ENCODE measurements at regions not wholly inside any gene's neighbourhood (a gene's known extent, or its start where the extent isn't known, plus 50 kb on each side); places are given as distances from the start of the nearest gene placed in this dataset.

DNA sequence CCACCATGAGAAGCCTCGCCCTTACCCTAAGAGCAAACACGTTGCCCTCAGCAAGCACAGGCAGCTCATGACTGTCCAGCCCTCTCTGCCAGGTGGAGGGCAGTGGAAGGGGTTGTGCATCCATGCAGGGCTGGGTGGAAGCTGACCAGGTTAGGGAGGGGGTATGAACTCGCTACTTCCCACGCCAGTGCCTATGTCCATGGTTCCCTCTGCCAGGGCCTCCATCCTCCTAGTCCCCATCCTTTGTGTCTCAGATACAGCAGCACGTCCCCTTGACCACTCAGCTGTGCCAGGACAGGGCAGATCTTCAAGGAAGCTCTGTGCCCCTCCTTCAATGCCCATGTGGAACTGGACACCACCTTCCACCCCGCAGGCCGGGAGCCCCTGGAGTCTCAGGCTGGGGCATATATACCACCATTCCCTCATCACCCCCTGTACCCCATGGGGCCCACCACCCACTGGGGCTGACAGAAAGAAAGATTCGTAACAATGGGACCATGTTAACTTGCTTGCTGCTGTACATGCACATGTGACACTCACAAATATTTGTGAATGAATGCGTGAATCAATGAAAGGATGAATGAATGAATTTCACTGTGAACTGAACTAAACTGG is 90.7 kb downstream of the ANKRD60 start:
- TF ChIP-seq, protein P1, sequence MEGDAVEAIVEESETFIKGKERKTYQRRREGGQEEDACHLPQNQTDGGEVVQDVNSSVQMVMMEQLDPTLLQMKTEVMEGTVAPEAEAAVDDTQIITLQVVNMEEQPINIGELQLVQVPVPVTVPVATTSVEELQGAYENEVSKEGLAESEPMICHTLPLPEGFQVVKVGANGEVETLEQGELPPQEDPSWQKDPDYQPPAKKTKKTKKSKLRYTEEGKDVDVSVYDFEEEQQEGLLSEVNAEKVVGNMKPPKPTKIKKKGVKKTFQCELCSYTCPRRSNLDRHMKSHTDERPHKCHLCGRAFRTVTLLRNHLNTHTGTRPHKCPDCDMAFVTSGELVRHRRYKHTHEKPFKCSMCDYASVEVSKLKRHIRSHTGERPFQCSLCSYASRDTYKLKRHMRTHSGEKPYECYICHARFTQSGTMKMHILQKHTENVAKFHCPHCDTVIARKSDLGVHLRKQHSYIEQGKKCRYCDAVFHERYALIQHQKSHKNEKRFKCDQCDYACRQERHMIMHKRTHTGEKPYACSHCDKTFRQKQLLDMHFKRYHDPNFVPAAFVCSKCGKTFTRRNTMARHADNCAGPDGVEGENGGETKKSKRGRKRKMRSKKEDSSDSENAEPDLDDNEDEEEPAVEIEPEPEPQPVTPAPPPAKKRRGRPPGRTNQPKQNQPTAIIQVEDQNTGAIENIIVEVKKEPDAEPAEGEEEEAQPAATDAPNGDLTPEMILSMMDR (IDR thresholded peaks at IDR 0.05; ENCODE audit: low read depth, low read length), result no peak
- no peak for TF ChIP-seq POLR2A (IDR thresholded peaks at IDR 0.05; ENCODE audit: extremely low read depth, insufficient read length)

All from NB4 (cell line).